Thymus (tissue), 11 donors: ENCODE measurements at regions not wholly inside any gene's neighbourhood (a gene's known extent, or its start where the extent isn't known, plus 50 kb on each side); places are given as distances from the start of the nearest gene placed in this dataset.

ENCODE experiments used
- DNase-seq, 9 donors: peaks; one replicate each; pipeline ENCODE4 v3.0.0-alpha.2; 2013; ENCODE audit warnings: low spot score in 9 of 9, low read depth in 6 of 9, missing footprints in 1 of 9
- H3K27ac ChIP-seq, 2 donors: one replicate each; pipeline ENCODE4 v1.5.1; 2013; ENCODE audit warnings: control low read depth in 1 of 2, low read depth in 1 of 2, low read length in 1 of 2, mild to moderate bottlenecking in 1 of 2, moderate library complexity in 1 of 2
- H3K27me3 ChIP-seq, 2 donors: one replicate each; pipeline ENCODE4 v1.5.1; 2013; ENCODE audit warnings: low read length in 1 of 2; ENCODE audit not compliant: control insufficient read depth in 2 of 2, insufficient read depth in 1 of 2
- H3K36me3 ChIP-seq, 2 donors: one replicate each; pipeline ENCODE4 v1.5.1; 2013; ENCODE audit warnings: low read length in 1 of 2, mild to moderate bottlenecking in 1 of 2, moderate library complexity in 1 of 2; ENCODE audit not compliant: control insufficient read depth in 2 of 2, insufficient read depth in 2 of 2
- H3K4me1 ChIP-seq, 2 donors: one replicate each; pipeline ENCODE4 v1.5.1; 2013; ENCODE audit warnings: low read length in 2 of 2; ENCODE audit not compliant: control insufficient read depth in 2 of 2, insufficient read depth in 2 of 2
- H3K4me3 ChIP-seq, 2 donors: one replicate each; pipeline ENCODE4 v1.5.1; 2013; ENCODE audit warnings: low read length in 2 of 2, control low read depth in 1 of 2, mild to moderate bottlenecking in 1 of 2
- H3K9me3 ChIP-seq, 2 donors: one replicate each; pipeline ENCODE4 v1.5.1; 2013; ENCODE audit warnings: low read length in 1 of 2, mild to moderate bottlenecking in 1 of 2; ENCODE audit not compliant: control insufficient read depth in 2 of 2, insufficient read depth in 1 of 2
- WGBS: extraction: QIAGEN DNeasy Blood & Tissue Kit; methylation state at CpG from one replicate; pipeline ENCODE4 v1.1.7; 2013; 5-methylcytosine and 5-hydroxymethylcytosine counted together
- donor health status: healthy.

- Histone ChIP-seq H3K27me3 (no peaks in the 10 kb centered on the region), H3K4me1 (no peaks in the 10 kb centered on the region), H3K36me3 (no peaks in the 10 kb centered on the region), H3K4me3 (no peak overlapping the region), H3K27ac (no peak overlapping the region), H3K9me3 (no peaks in the 10 kb centered on the region)
- DNase-seq, result no peak
- WGBS, result 60% methylated on average over 2 of the region's 2 CpGs
Observed at GRCh38 chr11:123284454-123284853, 89.4 kb upstream of the CLMP start.

- Histone ChIP-seq H3K27me3 (no peaks in the 10 kb centered on the region), H3K9me3 (no peaks in the 10 kb centered on the region), H3K27ac (no peak overlapping the region), H3K4me3 (no peak overlapping the region), H3K4me1 (no peaks in the 10 kb centered on the region), H3K36me3 (no peaks in the 10 kb centered on the region)
- WGBS, result 96% methylated on average over 6 of the region's 6 CpGs
- DNase-seq, result no peak
Observed at GRCh38 chr11:123282597-123282996, 87.5 kb upstream of the CLMP start.

GRCh38 chr11:123273616-123274015, 78.6 kb upstream of the CLMP start:
- no peak overlapping the region for H3K4me3 ChIP-seq
- H3K4me1 ChIP-seq, result no peaks in the 10 kb centered on the region
- H3K27ac ChIP-seq, result no peak overlapping the region
- WGBS, result over 99% methylated on average over 2 of the region's 2 CpGs
- no peaks in the 10 kb centered on the region for H3K9me3 ChIP-seq
- H3K27me3 ChIP-seq, result no peaks in the 10 kb centered on the region
- no peak for DNase-seq
- no peaks in the 10 kb centered on the region for H3K36me3 ChIP-seq

- peaks cover 8 to 10% of the 10 kb centered on the region in 2 donors for H3K4me1 ChIP-seq
Observed at GRCh38 chr11:123272565-123272964, 77.5 kb upstream of the CLMP start.

GRCh38 chr11:123268156-123268555, 73.1 kb upstream of the CLMP start:
- 50% methylated on average over 6 of the region's 6 CpGs for WGBS
- H3K27me3 ChIP-seq, result no peaks in the 10 kb centered on the region
- H3K4me1 ChIP-seq, result peaks cover 23 to 41% of the 10 kb centered on the region in 2 donors
- peak overlapping the region in 1 of 2 donors; percentile 39 for H3K27ac ChIP-seq
- H3K9me3 ChIP-seq, result no peaks in the 10 kb centered on the region
- peak in 2 of 9 donors; percentile 35 to 50 for DNase-seq
- H3K4me3 ChIP-seq, result no peak overlapping the region
- H3K36me3 ChIP-seq, result no peaks in the 10 kb centered on the region

More at GRCh38 chr11:123272565-123272964, 77.5 kb upstream of the CLMP start:
- Histone ChIP-seq H3K27me3 (no peaks in the 10 kb centered on the region), H3K27ac (no peak overlapping the region), H3K36me3 (no peaks in the 10 kb centered on the region), H3K4me3 (no peak overlapping the region), H3K9me3 (no peaks in the 10 kb centered on the region)
- no peak for DNase-seq
- WGBS, result 92% methylated on average over 2 of the region's 2 CpGs

GRCh38 chr11:123265951-123266350, 70.9 kb upstream of the CLMP start:
- no peak for DNase-seq
- no peaks in the 10 kb centered on the region for H3K27me3 ChIP-seq
- H3K27ac ChIP-seq, result no peak overlapping the region
- H3K9me3 ChIP-seq, result no peaks in the 10 kb centered on the region
- H3K36me3 ChIP-seq, result no peaks in the 10 kb centered on the region
- peaks cover 23 to 55% of the 10 kb centered on the region in 2 donors for H3K4me1 ChIP-seq
- no peak overlapping the region for H3K4me3 ChIP-seq
- 93% methylated on average over 3 of the region's 3 CpGs for WGBS

- peaks cover 0 to 7% of the 10 kb centered on the region in 2 donors for H3K9me3 ChIP-seq
- no peaks in the 10 kb centered on the region for H3K27me3 ChIP-seq
- peak overlapping the region in 1 of 2 donors; percentile 83 for H3K27ac ChIP-seq
- WGBS, result 3% methylated on average over 3 of the region's 3 CpGs
- peak overlapping the region in 1 of 2 donors; percentile 16 for H3K4me3 ChIP-seq
- H3K36me3 ChIP-seq, result no peaks in the 10 kb centered on the region
- H3K4me1 ChIP-seq, result peaks cover 27 to 57% of the 10 kb centered on the region in 2 donors
- DNase-seq, result peak in 4 of 9 donors; percentile 33 to 75 (median 41)
Observed at GRCh38 chr11:123264431-123264780, 69.4 kb upstream of the CLMP start.

GRCh38 chr11:123261345-123262106, 66.5 kb upstream of the CLMP start:
- H3K27ac ChIP-seq, result no peak overlapping the region
- peak in 8 of 9 donors; percentile 54 to 85 (median 70) for DNase-seq
- H3K36me3 ChIP-seq, result no peaks in the 10 kb centered on the region
- H3K27me3 ChIP-seq, result no peaks in the 10 kb centered on the region
- H3K9me3 ChIP-seq, result peaks cover 1 to 24% of the 10 kb centered on the region in 2 donors
- 37% methylated on average over 25 of the region's 25 CpGs for WGBS
- H3K4me3 ChIP-seq, result no peak overlapping the region
- peaks cover 22 to 48% of the 10 kb centered on the region in 2 donors for H3K4me1 ChIP-seq

- Histone ChIP-seq H3K9me3 (peaks cover 1 to 24% of the 10 kb centered on the region in 2 donors), H3K27me3 (no peaks in the 10 kb centered on the region), H3K36me3 (no peaks in the 10 kb centered on the region), H3K27ac (no peak overlapping the region), H3K4me1 (peaks cover 22 to 46% of the 10 kb centered on the region in 2 donors), H3K4me3 (no peak overlapping the region)
- WGBS, result 98% methylated on average over 4 of the region's 4 CpGs
- DNase-seq, result no peak
Observed at GRCh38 chr11:123260511-123261211, 65.6 kb upstream of the CLMP start.
